ENCODE measurements at regions not wholly inside any gene's neighbourhood (a gene's known extent, or its start where the extent isn't known, plus 50 kb on each side); places are given as distances from the start of the nearest gene placed in this dataset.

- TF ChIP-seq, protein P1, sequence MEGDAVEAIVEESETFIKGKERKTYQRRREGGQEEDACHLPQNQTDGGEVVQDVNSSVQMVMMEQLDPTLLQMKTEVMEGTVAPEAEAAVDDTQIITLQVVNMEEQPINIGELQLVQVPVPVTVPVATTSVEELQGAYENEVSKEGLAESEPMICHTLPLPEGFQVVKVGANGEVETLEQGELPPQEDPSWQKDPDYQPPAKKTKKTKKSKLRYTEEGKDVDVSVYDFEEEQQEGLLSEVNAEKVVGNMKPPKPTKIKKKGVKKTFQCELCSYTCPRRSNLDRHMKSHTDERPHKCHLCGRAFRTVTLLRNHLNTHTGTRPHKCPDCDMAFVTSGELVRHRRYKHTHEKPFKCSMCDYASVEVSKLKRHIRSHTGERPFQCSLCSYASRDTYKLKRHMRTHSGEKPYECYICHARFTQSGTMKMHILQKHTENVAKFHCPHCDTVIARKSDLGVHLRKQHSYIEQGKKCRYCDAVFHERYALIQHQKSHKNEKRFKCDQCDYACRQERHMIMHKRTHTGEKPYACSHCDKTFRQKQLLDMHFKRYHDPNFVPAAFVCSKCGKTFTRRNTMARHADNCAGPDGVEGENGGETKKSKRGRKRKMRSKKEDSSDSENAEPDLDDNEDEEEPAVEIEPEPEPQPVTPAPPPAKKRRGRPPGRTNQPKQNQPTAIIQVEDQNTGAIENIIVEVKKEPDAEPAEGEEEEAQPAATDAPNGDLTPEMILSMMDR (IDR thresholded peaks at IDR 0.05), result no peak
- TF ChIP-seq ZFX (IDR thresholded peaks at IDR 0.05; ENCODE audit: borderline replicate concordance), result no peak
Observed at GRCh38 chr7:49718760-49719159, 54.7 kb upstream of the VWC2 start.

All from 22Rv1 (cell line).